ENCODE measurements at regions not wholly inside any gene's neighbourhood (a gene's known extent, or its start where the extent isn't known, plus 50 kb on each side); places are given as distances from the start of the nearest gene placed in this dataset.

- Histone ChIP-seq H3K36me3 (replicated peaks; ENCODE audit: insufficient read depth, low read depth) (no peaks in the 10 kb centered on the region), H4K20me1 (ENCODE audit: insufficient read depth, poor library complexity, severe bottlenecking) (no peaks in the 10 kb centered on the region), H3K9me2 (replicated peaks; ENCODE audit: insufficient read depth) (no peaks in the 10 kb centered on the region), H3K79me2 (no peaks in the 10 kb centered on the region), H3K27me3 (no peaks in the 10 kb centered on the region), H3K27ac (no peak overlapping the region), H2AFZ (no peak overlapping the region), H3K4me2 (no peak overlapping the region), H3K4me1 (ENCODE audit: insufficient read depth) (no peaks in the 10 kb centered on the region), H3K4me3 (no peak overlapping the region), H3K9me3 (ENCODE audit: low read depth) (no peaks in the 10 kb centered on the region)
- TF ChIP-seq EZH2phosphoT487 (IDR thresholded peaks at IDR 0.05; ENCODE audit: low read depth, severe bottlenecking, unreplicated experiment) = no peak
- DNase-seq (ENCODE audit: low spot score) = no peak
- 92% methylated on average over 2 of the region's 2 CpGs for WGBS (ENCODE audit: low lambda C conversion rate, missing lambda C conversion rate)
Measured at GRCh38 chr2:209121691-209122090, 302.2 kb upstream of the MAP2 start.

GRCh38 chr2:209125291-209125690 is 298.6 kb upstream of the MAP2 start:
- H3K4me3 ChIP-seq = no peak overlapping the region
- no peaks in the 10 kb centered on the region for H3K79me2 ChIP-seq
- H3K27me3 ChIP-seq = no peaks in the 10 kb centered on the region
- no peak overlapping the region for H2AFZ ChIP-seq
- no peaks in the 10 kb centered on the region for H3K36me3 ChIP-seq (replicated peaks; ENCODE audit: insufficient read depth, low read depth)
- H4K20me1 ChIP-seq (ENCODE audit: insufficient read depth, poor library complexity, severe bottlenecking) = no peaks in the 10 kb centered on the region
- no peak for TF ChIP-seq EZH2 (IDR thresholded peaks at IDR 0.05; ENCODE audit: borderline replicate concordance)
- no peak for TF ChIP-seq EZH2phosphoT487 (IDR thresholded peaks at IDR 0.05; ENCODE audit: low read depth, severe bottlenecking, unreplicated experiment)
- no peak for TF ChIP-seq CTCF (IDR thresholded peaks at IDR 0.05; ENCODE audit: poor library complexity)
- no peak overlapping the region for H3K4me2 ChIP-seq
- no peak overlapping the region for H3K27ac ChIP-seq
- no peak for DNase-seq (ENCODE audit: low spot score)
- no peaks in the 10 kb centered on the region for H3K9me3 ChIP-seq (ENCODE audit: low read depth)
- 88% methylated on average over 1 of the region's 1 CpG for WGBS (ENCODE audit: low lambda C conversion rate, missing lambda C conversion rate)
- H3K9me2 ChIP-seq (replicated peaks; ENCODE audit: insufficient read depth) = no peaks in the 10 kb centered on the region
- H3K4me1 ChIP-seq (ENCODE audit: insufficient read depth) = no peaks in the 10 kb centered on the region

GRCh38 chr2:209138079-209138478 is 285.8 kb upstream of the MAP2 start:
- no peaks in the 10 kb centered on the region for H4K20me1 ChIP-seq (ENCODE audit: insufficient read depth, poor library complexity, severe bottlenecking)
- H2AFZ ChIP-seq = no peak overlapping the region
- H3K4me3 ChIP-seq = no peak overlapping the region
- H3K4me2 ChIP-seq = no peak overlapping the region
- no peak overlapping the region for H3K27ac ChIP-seq
- no peaks in the 10 kb centered on the region for H3K79me2 ChIP-seq
- no peak for DNase-seq (ENCODE audit: low spot score)
- no peaks in the 10 kb centered on the region for H3K4me1 ChIP-seq (ENCODE audit: insufficient read depth)
- TF ChIP-seq EZH2 (IDR thresholded peaks at IDR 0.05; ENCODE audit: borderline replicate concordance) (no peak), EZH2phosphoT487 (IDR thresholded peaks at IDR 0.05; ENCODE audit: low read depth, severe bottlenecking, unreplicated experiment) (no peak)
- no peaks in the 10 kb centered on the region for H3K9me3 ChIP-seq (ENCODE audit: low read depth)
- H3K27me3 ChIP-seq = no peaks in the 10 kb centered on the region
- no peaks in the 10 kb centered on the region for H3K9me2 ChIP-seq (replicated peaks; ENCODE audit: insufficient read depth)
- WGBS (ENCODE audit: low lambda C conversion rate, missing lambda C conversion rate) = 35% methylated on average over 3 of the region's 3 CpGs
- H3K36me3 ChIP-seq (replicated peaks; ENCODE audit: insufficient read depth, low read depth) = no peaks in the 10 kb centered on the region

- H3K4me3 ChIP-seq = no peak overlapping the region
- H3K9me3 ChIP-seq (ENCODE audit: low read depth) = no peaks in the 10 kb centered on the region
- H4K20me1 ChIP-seq (ENCODE audit: insufficient read depth, poor library complexity, severe bottlenecking) = no peaks in the 10 kb centered on the region
- no peaks in the 10 kb centered on the region for H3K9me2 ChIP-seq (replicated peaks; ENCODE audit: insufficient read depth)
- TF ChIP-seq CTCF (IDR thresholded peaks at IDR 0.05; ENCODE audit: poor library complexity) = no peak
- 85% methylated on average over 3 of the region's 3 CpGs for WGBS (ENCODE audit: low lambda C conversion rate, missing lambda C conversion rate)
- H3K4me2 ChIP-seq = no peak overlapping the region
- H3K4me1 ChIP-seq (ENCODE audit: insufficient read depth) = no peaks in the 10 kb centered on the region
- no peak overlapping the region for H2AFZ ChIP-seq
- H3K36me3 ChIP-seq (replicated peaks; ENCODE audit: insufficient read depth, low read depth) = no peaks in the 10 kb centered on the region
- no peaks in the 10 kb centered on the region for H3K27me3 ChIP-seq
- no peaks in the 10 kb centered on the region for H3K79me2 ChIP-seq
- no peak for DNase-seq (ENCODE audit: low spot score)
- no peak overlapping the region for H3K27ac ChIP-seq
Measured at GRCh38 chr2:209141142-209141541, 282.7 kb upstream of the MAP2 start.
